GM12872 (cell line): ENCODE measurements at regions not wholly inside any gene's neighbourhood (a gene's known extent, or its start where the extent isn't known, plus 50 kb on each side); places are given as distances from the start of the nearest gene placed in this dataset.

Source experiments
- TF ChIP-seq, protein P1 (sequence below): IDR thresholded peaks from 3 replicates; pipeline ENCODE4 v1.5.1; 2011; ENCODE audit warnings: low read depth, mild to moderate bottlenecking, low read length, moderate library complexity; ENCODE audit not compliant: insufficient read depth

- TF ChIP-seq, protein P1, sequence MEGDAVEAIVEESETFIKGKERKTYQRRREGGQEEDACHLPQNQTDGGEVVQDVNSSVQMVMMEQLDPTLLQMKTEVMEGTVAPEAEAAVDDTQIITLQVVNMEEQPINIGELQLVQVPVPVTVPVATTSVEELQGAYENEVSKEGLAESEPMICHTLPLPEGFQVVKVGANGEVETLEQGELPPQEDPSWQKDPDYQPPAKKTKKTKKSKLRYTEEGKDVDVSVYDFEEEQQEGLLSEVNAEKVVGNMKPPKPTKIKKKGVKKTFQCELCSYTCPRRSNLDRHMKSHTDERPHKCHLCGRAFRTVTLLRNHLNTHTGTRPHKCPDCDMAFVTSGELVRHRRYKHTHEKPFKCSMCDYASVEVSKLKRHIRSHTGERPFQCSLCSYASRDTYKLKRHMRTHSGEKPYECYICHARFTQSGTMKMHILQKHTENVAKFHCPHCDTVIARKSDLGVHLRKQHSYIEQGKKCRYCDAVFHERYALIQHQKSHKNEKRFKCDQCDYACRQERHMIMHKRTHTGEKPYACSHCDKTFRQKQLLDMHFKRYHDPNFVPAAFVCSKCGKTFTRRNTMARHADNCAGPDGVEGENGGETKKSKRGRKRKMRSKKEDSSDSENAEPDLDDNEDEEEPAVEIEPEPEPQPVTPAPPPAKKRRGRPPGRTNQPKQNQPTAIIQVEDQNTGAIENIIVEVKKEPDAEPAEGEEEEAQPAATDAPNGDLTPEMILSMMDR: no peak
These were observed 328.2 kb upstream of the COL3A1 start for GRCh38 chr2:188645986-188646385.

GRCh38 chr2:188647430-188648070 lies 326.6 kb upstream of the COL3A1 start:
- TF ChIP-seq, protein P1: no peak

GRCh38 chr2:188659656-188660406 lies 314.3 kb upstream of the COL3A1 start:
- TF ChIP-seq, protein P1: no peak

GRCh38 chr2:188663301-188663700 lies 310.9 kb upstream of the COL3A1 start:
- TF ChIP-seq, protein P1: no peak

- TF ChIP-seq, protein P1: no peak
These were observed 309.8 kb upstream of the COL3A1 start for GRCh38 chr2:188664416-188664815.

DNA sequence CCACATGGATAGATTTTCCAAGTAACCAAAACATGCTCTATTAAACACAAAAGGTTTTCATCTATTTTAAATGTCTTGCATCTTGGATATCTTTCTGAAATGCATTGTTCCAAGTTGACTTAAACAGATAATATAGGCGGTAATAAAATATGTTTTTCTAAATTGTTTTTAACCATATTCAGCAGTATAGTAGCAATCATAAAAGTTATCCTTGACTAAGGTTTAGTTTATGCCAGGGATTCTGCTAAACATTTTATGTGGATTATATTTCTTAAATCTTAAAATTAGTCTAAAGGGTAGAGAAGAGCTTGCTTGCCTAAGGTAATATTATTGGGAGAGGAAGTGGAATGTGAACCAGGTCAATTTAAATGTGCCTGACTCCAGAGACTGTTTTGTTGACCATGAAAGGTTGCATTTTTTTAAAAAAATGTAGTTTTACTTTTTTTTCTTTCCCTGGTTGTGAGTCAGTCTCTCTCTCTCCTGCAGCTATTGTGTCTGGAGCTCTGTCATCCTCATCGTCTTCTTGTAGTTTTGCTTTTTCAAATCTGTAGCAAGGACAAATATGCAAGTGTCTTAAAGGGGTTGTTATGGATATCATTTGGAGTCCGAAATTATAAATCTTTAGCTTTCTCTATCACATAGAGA lies 309.1 kb upstream of the COL3A1 start:
- TF ChIP-seq, protein P1: no peak

GRCh38 chr2:188665727-188666304 lies 308.4 kb upstream of the COL3A1 start:
- TF ChIP-seq, protein P1: no peak
